NCI-H1105 (cell line): ENCODE measurements at regions not wholly inside any gene's neighbourhood (a gene's known extent, or its start where the extent isn't known, plus 50 kb on each side); places are given as distances from the start of the nearest gene placed in this dataset.

Experiments used
- DNase-seq: peaks from one replicate; lab custom pipeline; 2025; lab: John Stamatoyannopoulos, UW

DNA sequence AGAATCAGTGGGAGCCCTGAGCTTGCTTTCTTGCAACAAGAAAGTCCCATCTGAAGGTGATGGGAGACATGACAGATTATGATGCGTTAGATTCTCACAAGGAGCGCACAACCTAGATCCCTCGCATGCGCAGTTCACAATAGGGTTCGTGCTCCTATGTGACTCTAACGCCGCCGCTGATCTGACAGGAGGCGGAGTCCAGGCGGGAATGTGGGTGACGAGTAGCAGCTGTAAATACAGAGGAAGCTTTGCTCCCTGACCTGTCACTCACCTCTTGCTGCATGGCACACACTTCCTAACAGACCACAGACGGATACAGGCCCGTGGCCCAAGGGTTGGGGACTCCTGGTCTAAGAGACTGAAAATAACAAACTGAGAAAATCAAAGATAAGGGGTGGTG lies 1163.4 kb upstream of the AUTS2 start:
- DNase-seq = no peak

DNA sequence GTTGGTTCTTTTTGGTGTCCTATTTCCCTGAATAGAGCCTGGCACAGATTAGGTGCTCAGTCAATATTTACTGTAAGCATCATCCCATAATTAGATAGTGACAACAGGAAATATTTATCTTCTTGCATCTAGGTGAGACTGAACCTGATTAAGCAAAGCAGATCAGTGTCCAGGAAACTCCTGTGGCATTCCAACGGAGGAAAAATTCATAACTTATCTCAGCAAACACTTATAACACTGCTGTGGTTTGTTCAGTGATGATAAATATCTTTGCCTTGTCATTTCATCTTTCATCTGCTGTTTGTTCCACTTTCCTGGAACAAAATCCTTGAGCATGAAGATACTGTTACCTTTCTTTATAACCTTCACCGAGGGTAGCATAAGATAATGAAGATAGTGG lies 1160.3 kb upstream of the AUTS2 start:
- DNase-seq = no peak

GRCh38 chr7:68438811-68439210 lies 1159.5 kb upstream of the AUTS2 start:
- no peak for DNase-seq

- no peak for DNase-seq
Measured at GRCh38 chr7:68439897-68440296, 1158.4 kb upstream of the AUTS2 start.

GRCh38 chr7:68440866-68441265 lies 1157.4 kb upstream of the AUTS2 start:
- DNase-seq = no peak

- peak; percentile 71 for DNase-seq
Measured at GRCh38 chr7:68441645-68442044, 1156.6 kb upstream of the AUTS2 start.

- DNase-seq = no peak
Measured at GRCh38 chr7:68442931-68443631, 1155.2 kb upstream of the AUTS2 start.

DNA sequence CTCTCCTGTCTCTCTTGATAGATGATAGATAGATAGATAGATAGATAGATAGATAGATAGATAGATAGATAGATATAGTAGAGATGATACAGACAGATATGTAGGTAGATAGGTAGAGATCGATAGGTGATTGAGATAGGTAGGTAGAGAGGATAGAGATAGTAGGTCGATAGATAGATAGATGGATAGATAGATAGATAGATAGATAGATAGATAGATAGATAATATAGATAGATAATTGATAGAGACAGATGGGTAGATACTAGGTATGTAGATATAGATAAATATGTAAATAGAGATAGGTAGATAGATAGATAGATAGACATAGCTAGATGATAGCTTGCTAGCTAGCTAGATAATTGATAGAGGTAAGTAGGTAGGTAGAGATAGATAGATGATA lies 1154.2 kb upstream of the AUTS2 start:
- no peak for DNase-seq

- no peak for DNase-seq
Measured at GRCh38 chr7:68444956-68445355, 1153.3 kb upstream of the AUTS2 start.

DNA sequence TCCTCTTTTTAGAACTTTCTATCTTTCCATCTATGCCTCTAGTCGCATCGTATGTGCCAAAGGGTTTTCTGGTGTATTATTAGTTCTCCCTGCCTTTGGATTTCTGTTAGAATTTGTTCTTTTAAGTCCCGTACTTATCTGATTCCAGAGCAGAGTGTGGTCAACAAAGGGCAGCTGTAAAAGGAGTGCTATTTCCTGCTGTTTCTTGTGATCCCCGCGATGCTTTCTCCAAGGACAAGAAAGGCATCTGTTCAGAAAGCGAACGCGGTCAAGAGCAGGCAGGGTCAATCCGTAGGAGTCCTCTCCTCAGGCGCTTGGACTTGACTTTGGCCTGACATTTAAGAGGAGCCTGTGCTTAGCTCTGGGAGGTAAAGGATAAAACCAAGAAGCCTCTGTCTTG lies 1152.1 kb upstream of the AUTS2 start:
- DNase-seq = no peak

DNA sequence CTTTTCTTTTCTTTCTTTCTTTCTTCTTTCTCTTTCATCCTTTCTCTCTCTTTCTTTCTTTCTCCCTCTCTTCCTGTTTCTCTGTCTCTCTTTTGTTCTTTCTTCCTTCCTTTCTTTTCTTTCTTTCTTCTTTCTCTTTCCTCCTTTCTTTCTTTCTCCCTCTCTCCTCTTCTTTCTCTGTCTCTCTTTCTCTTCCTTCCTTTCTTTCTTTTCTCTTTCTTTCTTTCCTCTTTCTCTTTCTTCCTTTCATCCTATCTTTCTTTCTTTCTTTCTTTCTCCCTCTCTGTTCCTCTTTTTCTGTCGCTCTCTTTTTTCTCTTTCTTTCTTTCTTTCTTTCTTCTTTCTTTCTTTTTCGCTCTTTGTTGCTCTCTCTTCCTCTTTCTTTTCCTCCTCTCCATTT lies 1149.2 kb upstream of the AUTS2 start:
- DNase-seq = no peak

- no peak for DNase-seq
Measured at GRCh38 chr7:68449816-68450215, 1148.5 kb upstream of the AUTS2 start.

- DNase-seq = no peak
Measured at GRCh38 chr7:68454931-68455330, 1143.3 kb upstream of the AUTS2 start.

DNA sequence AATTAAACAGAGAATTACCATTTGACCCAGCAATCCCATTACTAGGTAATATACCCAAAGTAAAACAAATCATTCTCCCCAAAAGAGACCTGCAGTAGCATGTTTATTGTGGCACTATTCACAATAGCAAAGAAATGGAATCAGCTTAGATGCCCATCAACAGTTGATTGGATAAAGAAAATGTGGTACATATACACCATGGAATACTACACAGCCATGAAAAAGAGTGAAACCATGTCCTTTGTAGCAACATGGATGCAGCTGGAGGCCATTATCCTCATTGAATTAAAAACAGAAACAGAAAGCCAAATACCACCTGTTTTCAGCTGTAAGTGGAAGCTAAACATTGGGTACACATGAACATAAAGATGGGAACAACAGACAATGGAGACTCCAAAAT lies 1141.8 kb upstream of the AUTS2 start:
- no peak for DNase-seq

- DNase-seq = no peak
Measured at GRCh38 chr7:68457481-68457880, 1140.8 kb upstream of the AUTS2 start.

GRCh38 chr7:68458010-68458908 lies 1140.0 kb upstream of the AUTS2 start:
- DNase-seq = no peak

- no peak for DNase-seq
Measured at GRCh38 chr7:68461430-68461829, 1136.8 kb upstream of the AUTS2 start.

DNA sequence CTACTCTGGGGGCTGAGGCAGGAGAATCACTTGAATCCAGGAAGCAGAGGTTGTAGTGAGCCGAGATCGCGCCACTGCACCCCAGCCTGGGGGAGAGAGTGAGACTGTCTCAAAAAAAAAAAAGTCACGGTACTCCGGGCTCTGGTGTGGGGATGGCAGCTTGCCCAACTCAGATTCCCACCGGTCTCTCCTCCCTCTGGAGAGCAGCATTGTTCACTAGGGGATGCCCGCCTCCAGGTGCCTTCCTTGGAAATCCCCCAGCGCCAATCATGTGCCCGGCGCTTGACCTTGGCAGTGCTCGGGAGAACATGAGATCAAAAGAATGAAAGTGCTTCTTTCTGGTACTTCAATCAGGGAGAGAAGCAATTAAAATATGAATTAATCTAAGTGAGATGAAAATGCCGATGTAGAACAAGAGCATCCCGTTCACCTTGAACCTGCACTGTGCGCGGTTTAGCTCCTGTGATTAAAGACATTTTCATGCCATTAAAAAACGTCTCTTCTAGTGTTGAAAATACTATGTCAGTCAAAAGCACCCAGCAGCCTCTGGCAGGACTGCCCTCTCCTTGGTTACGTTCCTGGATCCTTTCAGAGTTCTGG lies 1127.3 kb upstream of the AUTS2 start:
- DNase-seq = peak; percentile 86

- no peak for DNase-seq
Measured at GRCh38 chr7:68472688-68473087, 1125.6 kb upstream of the AUTS2 start.

- no peak for DNase-seq
Measured at GRCh38 chr7:68474661-68475216, 1123.5 kb upstream of the AUTS2 start.

DNA sequence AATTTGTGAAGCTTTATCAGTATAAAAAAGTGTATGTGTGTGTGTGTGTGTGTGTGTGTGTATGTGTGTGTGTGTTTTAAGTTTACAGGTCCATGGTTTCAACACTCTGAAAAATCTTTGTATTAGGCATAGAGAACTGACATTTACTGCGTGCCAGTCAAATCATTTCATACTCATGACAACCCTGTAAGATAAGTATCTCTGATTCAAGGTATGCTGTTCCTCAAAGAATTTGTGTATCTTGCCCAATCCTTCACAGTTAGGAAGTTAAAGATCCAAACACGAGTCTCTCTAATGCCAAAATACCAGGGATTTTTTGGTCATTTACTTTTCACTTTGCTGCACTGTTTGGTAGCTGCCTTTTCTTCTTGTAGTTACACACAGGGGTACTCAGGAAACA lies 1121.3 kb upstream of the AUTS2 start:
- no peak for DNase-seq

GRCh38 chr7:68478326-68478725 lies 1119.9 kb upstream of the AUTS2 start:
- DNase-seq = no peak

DNA sequence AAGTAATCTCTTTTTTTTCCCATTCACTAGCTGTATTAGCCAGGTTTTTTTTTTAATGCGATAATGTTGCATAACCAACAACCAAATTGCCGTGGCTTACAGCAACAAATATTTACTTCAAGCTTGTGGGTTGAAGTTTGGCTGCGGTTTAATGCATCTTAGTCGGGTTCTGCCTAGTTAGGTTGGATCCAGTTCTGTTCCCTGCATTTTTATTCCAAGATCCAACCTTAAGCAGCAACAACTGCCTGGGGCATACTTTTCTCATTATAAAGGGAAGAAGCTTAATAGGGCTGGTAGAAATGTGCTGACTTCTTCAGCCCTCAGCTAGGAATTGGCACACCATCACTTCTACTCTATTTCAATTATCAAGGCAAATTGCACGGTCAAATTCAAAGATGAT lies 1115.5 kb upstream of the AUTS2 start:
- DNase-seq = no peak
